ENCODE measurements at regions not wholly inside any gene's neighbourhood (a gene's known extent, or its start where the extent isn't known, plus 50 kb on each side); places are given as distances from the start of the nearest gene placed in this dataset.
"Not testable (repeated sequence)": the region's sequence is repeated elsewhere in the genome, so short reads cannot be mapped to it uniquely, and the experiment has no call there.

DNA sequence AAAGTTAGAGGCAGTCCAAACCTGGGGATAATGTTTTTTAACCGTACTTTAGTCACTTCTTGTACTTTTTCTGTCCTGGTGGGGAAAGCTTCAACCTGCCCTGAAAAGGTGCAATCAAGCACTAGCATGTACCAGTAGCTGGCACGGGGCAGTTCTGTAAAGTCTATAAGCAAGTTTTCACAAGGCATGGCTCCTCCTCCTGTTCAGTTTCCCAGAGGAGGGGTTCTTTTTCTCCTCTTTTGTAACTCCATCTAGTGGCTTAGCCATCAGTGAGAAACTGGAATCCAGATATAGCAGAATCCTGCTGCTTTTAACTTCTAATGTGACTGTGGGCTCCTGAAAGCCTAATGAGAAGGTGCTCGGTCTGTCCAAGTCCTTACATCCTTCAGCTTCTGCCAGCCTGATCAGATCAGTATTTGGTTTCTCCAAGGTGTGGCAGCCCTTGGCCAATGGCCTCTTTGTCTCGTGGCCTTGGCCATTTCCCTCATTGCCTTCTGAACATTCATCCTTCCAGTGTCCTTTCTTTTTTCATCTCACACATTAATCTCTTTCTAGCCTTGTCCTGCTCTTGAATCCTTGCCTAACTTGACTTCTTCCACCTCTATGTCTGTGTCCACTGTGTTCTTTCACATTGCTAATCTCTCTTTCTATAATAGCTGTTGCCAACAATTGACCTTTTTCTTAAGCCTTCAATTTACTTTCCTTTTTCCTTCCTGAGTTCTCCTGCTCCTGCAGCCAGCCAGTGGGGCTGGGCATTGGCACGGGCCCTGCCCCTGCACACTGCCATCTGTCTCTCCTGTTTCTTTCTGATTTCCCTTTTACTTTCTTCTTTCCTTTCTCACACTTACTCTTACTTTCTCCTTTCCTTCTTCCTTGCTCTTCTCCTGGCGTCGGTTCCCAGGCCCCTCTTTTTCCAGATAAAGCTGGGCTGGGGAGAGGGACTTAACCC lies 222.0 kb upstream of the SYNCRIP start:
- DNase-seq (ENCODE audit: low read depth in 3 of 3), result no peak

DNA sequence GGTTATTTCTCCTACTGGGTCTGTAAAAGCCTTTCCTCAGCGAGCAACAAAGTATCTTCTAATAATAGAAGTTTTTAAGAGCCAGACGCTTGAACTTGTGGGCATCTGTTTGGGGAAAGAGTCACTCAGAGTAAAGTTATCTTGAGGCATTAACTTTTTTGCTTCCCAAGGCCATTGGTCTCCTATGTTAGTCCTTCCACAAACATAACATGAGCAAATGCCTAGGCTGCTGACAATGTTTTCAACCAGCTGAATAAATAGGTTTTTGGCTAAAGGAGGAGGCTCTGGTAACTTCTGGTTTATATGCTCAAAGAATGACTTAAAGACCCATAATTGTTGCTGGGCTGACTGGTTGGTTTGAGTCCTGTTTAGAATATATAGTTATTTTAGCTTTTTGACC lies 213.5 kb upstream of the SYNCRIP start:
- DNase-seq (ENCODE audit: low read depth in 3 of 3), result no peak

DNA sequence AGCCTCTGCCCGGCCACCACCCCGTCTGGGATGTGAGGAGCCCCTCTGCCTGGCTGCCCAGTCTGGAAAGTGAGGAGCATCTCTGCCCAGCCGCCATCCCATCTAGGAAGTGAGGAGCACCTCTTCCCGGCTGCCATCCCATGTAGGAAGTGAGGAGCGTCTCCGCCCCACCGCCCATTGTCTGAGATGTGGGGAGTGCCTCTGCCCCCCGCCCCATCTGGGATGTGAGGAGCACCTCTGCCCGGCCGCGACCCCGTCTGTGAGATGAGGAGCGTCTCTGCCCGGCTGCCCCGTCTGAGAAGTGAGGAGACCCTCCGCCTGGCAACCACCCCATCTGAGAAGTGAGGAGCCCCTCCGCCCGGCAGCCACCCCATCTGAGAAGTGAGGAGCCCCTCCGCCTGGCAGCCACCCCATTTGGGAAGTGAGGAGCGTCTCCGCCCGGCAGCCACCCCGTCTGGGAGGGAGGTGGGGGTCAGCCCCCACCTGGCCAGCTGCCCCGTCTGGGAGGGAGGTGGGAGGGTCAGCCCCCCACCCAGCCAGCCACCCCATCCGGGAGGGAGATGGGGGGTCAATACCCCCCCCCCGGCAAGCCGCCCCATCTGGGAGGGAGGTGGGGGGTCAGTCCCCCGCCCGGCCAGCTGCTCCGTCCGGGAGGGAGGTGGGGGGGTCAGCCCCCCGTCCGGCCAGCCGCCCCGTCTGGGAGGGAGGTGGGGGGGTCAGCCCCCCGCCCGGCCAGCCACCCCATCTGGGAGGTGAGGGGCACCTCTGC lies 195.8 kb upstream of the SYNCRIP start:
- DNase-seq (ENCODE audit: low read depth in 3 of 3), result not testable (repeated sequence)

DNA sequence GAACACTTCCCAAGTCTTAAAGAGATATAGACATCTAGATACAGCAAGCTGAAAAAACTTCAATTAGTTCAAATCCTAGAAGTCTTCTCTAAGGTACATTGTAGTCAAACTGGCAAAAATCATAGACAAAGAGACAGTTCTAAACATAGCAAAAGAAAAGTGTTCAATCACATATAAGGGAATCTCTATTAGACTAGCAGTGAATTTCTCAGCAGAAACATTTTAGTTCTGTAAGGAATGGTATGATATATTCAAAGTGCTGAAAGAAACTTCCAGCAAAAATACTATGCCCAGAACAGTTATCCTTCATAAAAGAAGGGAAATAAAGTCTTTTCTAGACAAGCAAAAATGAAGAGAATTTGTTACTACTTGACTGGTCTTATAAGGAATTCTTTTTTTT lies 186.3 kb upstream of the SYNCRIP start:
- DNase-seq (ENCODE audit: low read depth in 3 of 3), result no peak

DNA sequence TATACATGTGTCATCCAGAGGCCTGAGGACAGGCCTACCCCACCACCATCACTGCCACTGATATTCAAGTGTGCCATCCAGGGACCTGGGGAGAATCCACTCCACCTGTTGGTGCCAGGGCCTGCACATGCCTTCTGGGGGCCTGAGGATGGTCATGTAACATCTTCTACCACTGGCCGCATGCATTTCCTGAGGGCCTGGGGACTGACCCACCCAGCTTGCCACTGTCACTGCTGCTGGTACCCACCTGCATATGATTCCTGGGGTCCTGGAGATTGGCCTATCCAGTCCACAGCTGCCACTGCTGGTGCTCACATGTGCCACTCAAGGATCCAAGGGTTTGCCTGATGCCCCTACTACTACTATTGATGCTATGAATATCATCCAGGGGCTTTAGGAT lies 184.3 kb upstream of the SYNCRIP start:
- no peak for DNase-seq (ENCODE audit: low read depth in 3 of 3)

DNA sequence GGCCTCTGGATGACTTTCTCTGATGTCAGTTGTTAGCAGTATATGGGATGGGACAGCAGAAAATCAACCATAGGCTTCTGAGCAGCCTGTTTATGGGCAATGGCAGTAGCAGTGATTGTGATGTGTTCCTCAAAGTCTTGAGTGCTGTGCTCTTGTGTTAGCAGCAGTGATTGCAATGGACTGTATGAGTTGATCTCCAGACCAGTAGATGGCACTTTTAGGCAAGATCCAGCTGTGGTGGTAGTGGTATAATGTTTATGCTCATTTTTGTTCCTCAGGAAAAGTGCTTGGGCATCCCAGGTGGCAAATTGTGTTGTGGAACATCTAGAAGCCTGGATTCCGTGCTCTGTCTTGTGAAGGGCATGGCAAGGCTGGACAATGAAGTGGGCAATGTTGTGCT lies 181.6 kb upstream of the SYNCRIP start:
- no peak for DNase-seq (ENCODE audit: low read depth in 3 of 3)

DNA sequence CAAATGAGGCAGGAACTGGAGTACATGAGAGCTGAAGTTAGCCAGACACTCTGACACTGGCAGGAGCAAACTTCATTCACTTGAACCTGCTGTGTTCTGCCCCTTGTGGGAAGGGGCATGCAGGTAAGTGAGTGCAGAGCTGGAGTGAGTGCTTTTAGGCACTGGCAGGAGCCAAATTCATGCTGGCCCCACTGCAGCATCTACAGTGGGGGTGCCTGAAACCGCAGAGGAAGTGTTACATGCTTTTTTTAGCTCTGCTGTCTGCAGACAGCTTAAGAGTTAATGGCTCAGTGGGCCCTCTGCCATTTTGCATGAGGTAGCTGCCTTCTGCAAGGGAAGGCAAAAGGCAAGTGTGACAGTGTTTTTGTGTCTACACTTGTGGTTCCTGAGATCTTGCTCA lies 167.9 kb upstream of the SYNCRIP start:
- no peak for DNase-seq (ENCODE audit: low read depth in 3 of 3)

DNA sequence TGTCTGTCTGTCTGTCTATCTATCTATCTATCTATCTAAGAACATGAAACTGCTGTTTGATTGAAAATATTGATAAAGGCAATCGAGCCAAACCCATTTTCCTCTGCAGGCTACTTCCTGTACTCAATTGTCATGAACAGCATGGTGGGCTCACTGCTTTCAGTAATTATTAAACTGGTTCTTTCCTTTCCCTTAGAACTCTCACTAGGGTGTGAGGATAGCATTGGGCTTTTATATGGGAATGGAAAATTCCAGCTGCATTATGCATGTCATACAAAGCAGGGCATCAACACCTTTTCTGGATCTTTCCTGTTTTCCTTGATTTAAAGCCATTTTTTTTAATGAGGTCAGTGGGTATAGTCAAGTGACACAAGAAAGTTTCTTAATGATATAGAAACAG lies 161.0 kb upstream of the SYNCRIP start:
- DNase-seq (ENCODE audit: low read depth in 3 of 3), result no peak

DNA sequence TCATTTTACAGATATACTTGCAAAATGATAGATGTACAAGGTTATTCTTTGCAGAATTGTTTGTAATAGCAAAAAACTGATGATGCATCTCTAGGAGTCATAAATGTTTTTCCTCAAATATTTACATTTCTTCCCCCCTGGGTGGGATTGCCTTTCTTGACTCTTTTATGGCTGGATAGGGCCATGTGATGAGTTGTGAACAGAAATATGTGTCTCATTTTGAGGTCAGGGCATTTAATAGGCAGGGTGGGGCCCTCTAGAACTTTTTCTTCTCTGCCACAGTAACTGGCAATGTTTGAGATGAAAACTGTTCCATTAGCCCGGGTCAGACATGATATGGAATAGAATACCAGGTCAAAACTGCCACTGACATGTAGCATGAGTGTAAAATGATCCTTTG lies 159.5 kb upstream of the SYNCRIP start:
- no peak for DNase-seq (ENCODE audit: low read depth in 3 of 3)

DNA sequence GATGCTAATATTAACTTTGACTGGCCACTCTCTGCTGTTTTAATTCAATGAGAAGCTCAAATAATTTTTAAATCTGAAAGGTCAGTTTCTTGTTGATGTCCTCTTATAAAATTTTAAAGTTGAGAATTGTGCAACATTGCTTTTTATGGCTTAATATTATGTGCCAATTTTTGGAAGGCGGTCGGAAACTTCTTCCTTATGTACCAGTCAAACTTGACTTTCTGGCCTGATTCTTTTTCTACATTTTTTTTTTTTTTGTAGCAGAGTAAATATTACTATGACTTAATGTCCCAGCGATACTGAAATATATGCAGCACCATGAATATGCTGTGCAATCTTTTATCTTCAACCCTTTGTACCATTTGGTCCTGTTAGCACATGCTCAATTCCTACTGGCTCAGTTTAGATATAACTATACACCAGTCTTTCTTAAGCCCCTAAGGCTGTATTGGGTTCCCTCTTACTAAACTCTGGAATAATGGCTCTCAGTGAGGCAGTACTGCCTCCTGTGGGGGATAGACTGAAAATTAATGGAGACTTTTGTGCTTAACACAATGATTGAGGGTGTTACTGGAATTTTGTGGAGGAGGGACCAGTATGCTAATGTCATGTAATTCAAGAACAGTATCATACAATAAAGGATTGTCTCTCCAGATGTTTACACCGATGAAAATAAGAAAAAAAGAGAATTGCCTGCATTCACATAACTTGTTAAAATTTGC lies 156.4 kb upstream of the SYNCRIP start:
- DNase-seq (ENCODE audit: low read depth in 3 of 3), result no peak

DNA sequence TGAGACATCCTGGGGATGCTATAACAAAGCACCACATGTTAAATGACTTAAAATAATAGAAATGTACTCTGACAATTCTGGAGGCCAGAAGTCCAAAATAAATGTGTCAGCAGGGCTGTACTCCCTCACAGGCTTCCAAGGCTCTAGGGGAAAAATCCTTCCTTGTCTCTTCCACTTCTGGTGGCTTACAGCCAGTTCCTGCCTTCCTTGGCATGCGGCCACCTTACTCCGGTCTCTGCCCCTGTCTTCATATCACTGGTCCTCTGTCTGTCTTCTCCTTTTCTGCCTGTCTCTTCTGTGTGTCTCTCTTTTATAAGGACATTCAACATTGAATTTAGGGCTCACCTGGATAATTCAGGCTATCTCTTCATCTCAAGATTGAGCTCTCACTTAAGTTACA lies 155.3 kb upstream of the SYNCRIP start:
- no peak for DNase-seq (ENCODE audit: low read depth in 3 of 3)

DNA sequence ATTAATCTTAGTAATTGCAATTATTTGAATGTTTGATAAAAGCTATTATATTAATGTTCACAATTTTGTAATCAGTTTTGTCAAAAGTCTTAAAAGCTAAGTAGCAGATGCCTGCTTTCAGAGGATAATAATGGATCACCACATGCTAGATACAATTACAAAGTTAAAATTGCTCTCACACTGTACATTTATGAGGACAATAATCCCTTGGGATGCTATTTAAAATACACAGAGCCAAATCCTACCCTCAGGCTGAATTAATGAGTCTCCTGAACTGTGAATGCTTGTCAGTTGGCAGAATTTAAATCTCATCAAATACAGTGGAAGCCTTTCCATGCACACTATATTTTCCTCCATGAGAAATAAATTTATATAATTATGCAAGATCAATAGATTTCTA lies 153.3 kb upstream of the SYNCRIP start:
- no peak for DNase-seq (ENCODE audit: low read depth in 3 of 3)

DNA sequence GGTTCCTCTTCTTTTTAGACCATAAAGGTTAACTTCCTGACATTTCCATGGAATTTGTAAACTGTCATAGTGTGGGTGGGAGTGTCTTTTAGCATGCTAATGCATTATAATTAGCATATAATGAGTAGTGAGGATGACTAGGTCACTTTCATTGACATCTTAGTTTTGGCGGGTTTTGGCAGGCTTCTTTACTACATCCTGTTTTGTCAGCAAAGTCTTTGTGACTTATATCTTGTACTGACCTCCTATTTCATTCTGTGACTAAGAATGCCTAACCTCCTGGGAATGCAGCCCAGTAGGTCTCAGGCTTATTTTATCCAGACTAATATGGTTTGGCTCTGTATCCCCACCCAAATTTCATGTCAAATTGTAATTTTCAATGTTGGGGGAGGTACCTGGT lies 149.6 kb upstream of the SYNCRIP start:
- DNase-seq (ENCODE audit: low read depth in 3 of 3), result no peak

DNA sequence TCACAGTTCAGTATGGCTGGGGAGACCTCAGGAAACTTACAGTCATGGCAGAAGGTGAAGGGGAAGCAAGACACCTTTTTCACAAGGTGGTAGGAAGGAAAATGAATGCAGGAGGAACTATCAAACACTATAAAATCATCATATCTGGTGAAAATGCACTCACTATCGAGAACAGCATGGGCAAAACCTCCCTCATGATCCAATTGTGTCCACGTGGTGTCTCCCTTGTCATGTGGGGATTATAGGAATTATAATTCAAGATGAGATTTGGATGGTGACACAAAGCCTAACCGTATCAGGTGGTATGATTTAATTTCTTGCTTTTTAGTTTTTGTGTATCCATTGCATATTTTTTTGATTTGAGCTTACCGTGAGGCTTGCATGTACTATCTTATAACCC lies 133.2 kb upstream of the SYNCRIP start:
- DNase-seq (ENCODE audit: low read depth in 3 of 3), result no peak

DNA sequence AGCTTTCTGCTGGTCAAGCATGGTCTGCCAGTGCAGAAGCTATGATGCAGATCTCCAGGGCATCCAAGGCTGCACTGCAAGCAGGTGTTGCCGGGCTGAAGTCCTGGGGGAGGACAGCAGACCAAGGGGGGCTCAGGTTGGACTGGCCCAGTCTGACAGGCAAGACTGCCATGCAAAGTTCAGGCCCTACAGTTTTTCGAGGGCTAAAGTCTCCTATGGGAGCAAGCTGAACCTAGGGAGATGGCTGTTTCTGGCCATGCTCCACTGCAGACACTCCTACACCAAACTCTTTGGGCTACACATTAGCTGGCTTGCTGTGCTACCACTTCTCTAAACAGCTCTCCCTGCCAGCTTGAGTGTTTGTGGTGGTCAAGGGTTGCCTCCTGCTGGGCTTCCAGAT lies 130.0 kb upstream of the SYNCRIP start:
- no peak for DNase-seq (ENCODE audit: low read depth in 3 of 3)

DNA sequence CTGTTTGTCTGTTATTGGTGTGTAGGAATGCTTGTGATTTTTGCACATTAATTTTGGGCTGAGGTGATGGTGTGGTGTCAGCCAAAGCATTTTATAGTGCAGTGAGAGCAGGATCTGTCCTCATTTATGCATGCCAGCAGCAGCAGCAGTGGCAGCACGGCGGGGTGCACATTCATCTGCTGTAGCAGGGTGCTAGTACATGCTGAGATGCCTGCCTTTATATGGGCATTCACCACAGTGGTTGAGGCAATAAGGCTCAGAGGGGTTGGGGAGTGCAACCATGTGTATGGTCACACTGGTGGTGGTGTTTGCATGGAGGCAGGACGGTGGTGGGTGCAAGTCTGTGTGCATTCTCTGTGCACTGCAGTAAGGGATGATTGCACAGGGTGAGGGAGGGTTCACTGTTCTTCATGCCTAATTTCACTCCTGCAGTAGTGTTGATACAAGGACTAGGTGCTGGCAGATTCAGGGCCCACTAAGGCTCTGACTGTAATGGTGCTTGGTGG lies 129.3 kb upstream of the SYNCRIP start:
- DNase-seq (ENCODE audit: low read depth in 3 of 3), result no peak

DNA sequence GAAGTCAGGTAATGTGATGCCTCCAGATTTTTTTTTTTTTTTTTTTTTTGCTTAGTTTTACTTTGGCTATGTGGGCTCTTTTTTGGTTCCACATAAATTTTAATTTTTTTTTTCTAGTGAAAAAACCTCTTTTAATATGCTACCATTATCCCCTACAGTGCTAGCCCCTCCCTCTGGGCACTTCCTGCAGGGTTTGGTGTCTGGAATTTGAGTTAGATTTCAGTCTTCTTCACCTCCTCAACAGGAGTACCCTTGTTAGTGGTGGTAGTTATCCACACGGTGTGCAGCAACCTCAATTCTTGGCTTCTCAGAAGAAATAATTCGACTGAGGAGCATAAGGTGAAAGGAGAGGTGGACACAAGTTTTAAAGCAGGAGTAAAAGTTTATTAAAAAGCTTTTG lies 128.8 kb upstream of the SYNCRIP start:
- no peak for DNase-seq (ENCODE audit: low read depth in 3 of 3)

DNA sequence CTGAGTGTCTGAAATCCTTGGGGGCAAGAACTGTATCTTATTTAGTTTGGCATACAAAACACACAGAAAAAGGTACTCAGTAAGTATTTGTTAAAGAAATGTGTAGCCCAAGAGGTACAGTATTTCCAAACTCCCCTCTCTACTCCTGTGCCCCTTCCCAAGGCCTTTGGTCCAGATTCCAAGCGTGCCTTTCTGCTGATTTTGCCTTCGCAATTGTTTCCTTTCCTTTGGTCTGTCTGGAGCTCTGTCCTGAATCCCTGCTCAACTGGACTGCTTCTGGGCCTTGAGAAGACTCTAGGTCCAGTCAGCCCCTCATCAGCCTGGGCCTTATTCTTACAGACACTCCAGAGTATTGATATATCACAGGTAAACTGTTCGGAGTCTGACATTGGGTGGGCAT lies 122.2 kb upstream of the SYNCRIP start:
- DNase-seq (ENCODE audit: low read depth in 3 of 3), result no peak

DNA sequence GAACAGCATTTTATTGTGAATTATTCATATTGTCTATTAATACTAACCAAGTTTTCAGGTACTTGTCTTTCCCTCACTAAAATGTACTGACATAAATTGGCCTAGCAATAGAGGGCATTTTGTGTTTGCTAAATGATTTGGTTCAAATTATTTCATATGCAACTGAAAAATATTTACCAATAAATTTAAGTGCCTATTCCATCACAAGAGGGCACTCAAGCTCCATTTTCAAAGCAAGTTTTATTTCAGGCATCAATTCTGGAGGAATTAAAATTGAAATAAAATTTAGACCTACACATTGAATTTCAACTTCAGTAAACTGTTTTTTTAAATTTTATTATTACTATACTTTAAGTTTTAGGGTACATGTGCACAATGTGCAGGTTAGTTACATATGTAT lies 114.3 kb upstream of the SYNCRIP start:
- no peak for DNase-seq (ENCODE audit: low read depth in 3 of 3)

DNA sequence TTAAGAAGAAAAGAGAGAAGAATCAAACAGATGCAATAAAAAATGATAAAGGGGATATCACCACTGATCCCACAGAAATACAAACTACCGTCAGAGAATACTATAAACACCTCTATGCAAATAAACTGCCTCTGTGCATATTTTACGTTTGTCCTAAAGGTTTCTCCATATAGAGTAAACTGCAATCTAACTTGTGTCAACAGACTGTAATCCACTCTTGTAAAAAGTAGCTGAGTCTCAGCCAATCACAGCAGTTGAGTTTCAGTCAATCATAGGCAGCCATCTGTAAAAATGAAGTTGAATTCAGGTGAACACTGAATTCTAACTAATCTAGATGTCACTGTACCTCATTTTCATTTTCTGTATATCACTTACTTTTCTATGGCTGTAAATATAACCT lies 112.2 kb upstream of the SYNCRIP start:
- DNase-seq (ENCODE audit: low read depth in 3 of 3), result no peak

DNA sequence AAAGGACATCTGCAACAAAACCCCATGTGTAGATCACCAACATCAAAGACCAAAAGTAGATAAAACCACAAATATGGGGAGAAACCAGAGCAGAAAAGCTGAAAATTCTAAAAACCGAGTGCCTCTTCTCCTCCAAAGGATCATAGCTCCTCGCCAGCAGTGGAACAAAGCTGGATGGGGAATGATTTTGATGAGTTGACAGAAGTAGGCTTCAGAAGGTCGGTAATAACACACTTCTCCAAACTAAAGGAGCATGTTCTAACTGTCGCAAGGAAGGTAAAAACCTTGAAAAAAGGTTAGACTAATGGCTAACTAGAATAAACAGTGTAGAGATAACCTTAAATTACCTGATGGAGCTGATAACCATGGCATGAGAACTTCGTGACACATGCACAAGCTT lies 109.9 kb upstream of the SYNCRIP start:
- no peak for DNase-seq (ENCODE audit: low read depth in 3 of 3)

DNA sequence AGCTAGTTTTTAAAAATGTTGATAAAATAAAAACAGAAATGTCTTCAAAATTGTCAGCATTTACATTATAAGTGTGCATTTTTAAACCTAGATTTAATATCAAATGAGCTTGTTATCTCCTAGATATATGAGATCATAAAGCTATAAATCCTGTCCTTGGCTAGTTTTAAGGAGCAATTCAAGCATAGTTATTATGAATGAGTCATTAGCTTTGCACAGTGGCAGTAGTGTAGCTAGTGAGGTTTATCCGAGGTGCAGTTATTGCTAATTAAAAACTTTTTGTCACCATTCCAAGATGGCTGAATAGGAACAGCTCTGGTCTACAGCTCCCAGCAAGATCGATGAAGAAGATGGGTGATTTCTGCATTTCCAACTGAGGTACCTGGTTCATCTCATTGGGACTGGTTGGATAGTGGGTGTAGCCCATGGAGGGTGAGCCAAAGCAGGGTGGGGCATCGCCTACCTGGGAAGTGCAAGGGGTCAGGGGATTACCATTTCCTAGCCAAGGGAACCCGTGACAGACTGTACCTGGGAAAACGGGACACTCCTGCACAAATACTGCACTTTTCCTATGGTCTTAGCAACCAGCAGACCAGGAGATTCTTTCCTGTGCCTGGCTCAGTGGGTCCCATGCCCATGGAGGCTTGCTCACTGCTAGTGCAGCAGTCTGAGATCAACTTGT lies 108.8 kb upstream of the SYNCRIP start:
- DNase-seq (ENCODE audit: low read depth in 3 of 3), result no peak

Data from stimulated activated CD4-positive, alpha-beta T cell treated with anti-CD3 and anti-CD28 coated beads, TNF-alpha, amount 100 ng/mL, for 24 hours (primary cell).